K562 (cell line): ENCODE measurements at regions not wholly inside any gene's neighbourhood (a gene's known extent, or its start where the extent isn't known, plus 50 kb on each side); places are given as distances from the start of the nearest gene placed in this dataset.

Experiments
- ARNT ChIP-seq, 2 experiments: fragments of 450-650 bp; IDR thresholded peaks; 2 replicates each; pipeline ENCODE4 v1.6.1; 2016; ENCODE audit warnings: mild to moderate bottlenecking in 1 of 2
- ATF6 ChIP-seq: sonication (generic); formaldehyde crosslinking; IDR thresholded peaks from 2 replicates; pipeline ENCODE4 v1.4.0; 2020; ENCODE audit warnings: mild to moderate bottlenecking, missing genetic modification reagents
- FOS ChIP-seq: IDR thresholded peaks from 3 replicates; pipeline ENCODE4 v1.6.1; 2011; ENCODE audit not compliant: insufficient read length; ENCODE audit errors: extremely low read depth
- NRF1 ChIP-seq, 2 experiments: fragments of 450-650 bp; IDR thresholded peaks in 1 of 2; conservative IDR thresholded peaks in 1 of 2; 2 replicates each; pipeline ENCODE4 v1.6.1; 2014; ENCODE audit warnings: mild to moderate bottlenecking in 2 of 2
- POLR2AphosphoS5 ChIP-seq: IDR thresholded peaks from 2 replicates; pipeline ENCODE4 v1.6.1; 2011; ENCODE audit warnings: mild to moderate bottlenecking, low read depth, low read length, moderate library complexity; ENCODE audit not compliant: control insufficient read depth, insufficient read depth
- TCF7L2 ChIP-seq: fragments of 150-350 bp; IDR thresholded peaks from 2 replicates; pipeline ENCODE4 v1.6.1; 2016; ENCODE audit warnings: low read depth, mild to moderate bottlenecking, low read length, moderate library complexity
- TGIF2 ChIP-seq: sonication (generic); formaldehyde crosslinking; IDR thresholded peaks from 2 replicates; pipeline ENCODE4 v1.8.1; 2022; ENCODE audit warnings: mild to moderate bottlenecking, missing genetic modification reagents, moderate library complexity
- TSHZ1 ChIP-seq: fragments of 250-450 bp; sonication (Bioruptor Pico); IDR thresholded peaks from 2 replicates; pipeline ENCODE4 v1.4.0; 2020; ENCODE audit warnings: mild to moderate bottlenecking, moderate library complexity
- ZC3H11A ChIP-seq: IDR thresholded peaks from 2 replicates; pipeline ENCODE4 v1.6.1; 2012; ENCODE audit warnings: low read depth, low read length, improper control_type of control experiment
- ZFP36 ChIP-seq: fragments of 150-350 bp; IDR thresholded peaks from 2 replicates; pipeline ENCODE4 v1.6.1; 2018; ENCODE audit warnings: low read length, low read depth; ENCODE audit not compliant: partially characterized antibody
- ZNF232 ChIP-seq: sonication (generic); formaldehyde crosslinking; IDR thresholded peaks from 2 replicates; pipeline ENCODE4 v1.8.0; 2022; ENCODE audit warnings: mild to moderate bottlenecking, missing genetic modification reagents
- ZNF79 ChIP-seq: fragments of 250-450 bp; sonication (Bioruptor Pico); IDR thresholded peaks from 2 replicates; pipeline ENCODE4 v1.4.0; 2020; ENCODE audit warnings: low read depth, mild to moderate bottlenecking, moderate library complexity
- TF ChIP-seq, protein P1 (sequence below), 3 experiments: IDR thresholded peaks in 2 of 3; conservative IDR thresholded peaks in 1 of 3; 2 replicates each; pipeline ENCODE4 v1.5.1; 2011 to 2012; ENCODE audit warnings: low read length in 3 of 3, mild to moderate bottlenecking in 3 of 3, control low read depth in 2 of 3, improper control_type of control experiment in 1 of 3, inconsistent platforms in 1 of 3, low read depth in 1 of 3, mixed read lengths in 1 of 3, moderate library complexity in 1 of 3; ENCODE audit not compliant: insufficient read depth in 2 of 3
- TF ChIP-seq, protein P2 (sequence below), 2 experiments: fragments of 450-650 bp in 1 of 2; IDR thresholded peaks; 2 replicates each; pipeline ENCODE4 v1.6.1; 2011 to 2017; ENCODE audit warnings: low read depth in 2 of 2, antibody characterized with exemption in 1 of 2, borderline replicate concordance in 1 of 2, low read length in 1 of 2, mild to moderate bottlenecking in 1 of 2, mixed read lengths in 1 of 2; ENCODE audit not compliant: control insufficient read depth in 1 of 2

- TF ChIP-seq, protein P1, sequence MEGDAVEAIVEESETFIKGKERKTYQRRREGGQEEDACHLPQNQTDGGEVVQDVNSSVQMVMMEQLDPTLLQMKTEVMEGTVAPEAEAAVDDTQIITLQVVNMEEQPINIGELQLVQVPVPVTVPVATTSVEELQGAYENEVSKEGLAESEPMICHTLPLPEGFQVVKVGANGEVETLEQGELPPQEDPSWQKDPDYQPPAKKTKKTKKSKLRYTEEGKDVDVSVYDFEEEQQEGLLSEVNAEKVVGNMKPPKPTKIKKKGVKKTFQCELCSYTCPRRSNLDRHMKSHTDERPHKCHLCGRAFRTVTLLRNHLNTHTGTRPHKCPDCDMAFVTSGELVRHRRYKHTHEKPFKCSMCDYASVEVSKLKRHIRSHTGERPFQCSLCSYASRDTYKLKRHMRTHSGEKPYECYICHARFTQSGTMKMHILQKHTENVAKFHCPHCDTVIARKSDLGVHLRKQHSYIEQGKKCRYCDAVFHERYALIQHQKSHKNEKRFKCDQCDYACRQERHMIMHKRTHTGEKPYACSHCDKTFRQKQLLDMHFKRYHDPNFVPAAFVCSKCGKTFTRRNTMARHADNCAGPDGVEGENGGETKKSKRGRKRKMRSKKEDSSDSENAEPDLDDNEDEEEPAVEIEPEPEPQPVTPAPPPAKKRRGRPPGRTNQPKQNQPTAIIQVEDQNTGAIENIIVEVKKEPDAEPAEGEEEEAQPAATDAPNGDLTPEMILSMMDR (IDR thresholded peaks at IDR 0.05 in 2 of 3, conservative IDR thresholded peaks at IDR 0.05 in 1 of 3; ENCODE audit: insufficient read depth in 2 of 3, low read depth in 1 of 3, low read length in 3 of 3) = no peak
- no peak for TF ChIP-seq NRF1 (conservative IDR thresholded peaks at IDR 0.05 in 1 of 2, IDR thresholded peaks at IDR 0.05 in 1 of 2)
- TF ChIP-seq TGIF2 (CRISPR knock-in tag) = no peak
- TF ChIP-seq, protein P2, sequence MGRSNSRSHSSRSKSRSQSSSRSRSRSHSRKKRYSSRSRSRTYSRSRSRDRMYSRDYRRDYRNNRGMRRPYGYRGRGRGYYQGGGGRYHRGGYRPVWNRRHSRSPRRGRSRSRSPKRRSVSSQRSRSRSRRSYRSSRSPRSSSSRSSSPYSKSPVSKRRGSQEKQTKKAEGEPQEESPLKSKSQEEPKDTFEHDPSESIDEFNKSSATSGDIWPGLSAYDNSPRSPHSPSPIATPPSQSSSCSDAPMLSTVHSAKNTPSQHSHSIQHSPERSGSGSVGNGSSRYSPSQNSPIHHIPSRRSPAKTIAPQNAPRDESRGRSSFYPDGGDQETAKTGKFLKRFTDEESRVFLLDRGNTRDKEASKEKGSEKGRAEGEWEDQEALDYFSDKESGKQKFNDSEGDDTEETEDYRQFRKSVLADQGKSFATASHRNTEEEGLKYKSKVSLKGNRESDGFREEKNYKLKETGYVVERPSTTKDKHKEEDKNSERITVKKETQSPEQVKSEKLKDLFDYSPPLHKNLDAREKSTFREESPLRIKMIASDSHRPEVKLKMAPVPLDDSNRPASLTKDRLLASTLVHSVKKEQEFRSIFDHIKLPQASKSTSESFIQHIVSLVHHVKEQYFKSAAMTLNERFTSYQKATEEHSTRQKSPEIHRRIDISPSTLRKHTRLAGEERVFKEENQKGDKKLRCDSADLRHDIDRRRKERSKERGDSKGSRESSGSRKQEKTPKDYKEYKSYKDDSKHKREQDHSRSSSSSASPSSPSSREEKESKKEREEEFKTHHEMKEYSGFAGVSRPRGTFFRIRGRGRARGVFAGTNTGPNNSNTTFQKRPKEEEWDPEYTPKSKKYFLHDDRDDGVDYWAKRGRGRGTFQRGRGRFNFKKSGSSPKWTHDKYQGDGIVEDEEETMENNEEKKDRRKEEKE (IDR thresholded peaks at IDR 0.05; ENCODE audit: borderline replicate concordance in 1 of 2, control insufficient read depth in 1 of 2, low read depth in 2 of 2, low read length in 1 of 2) = no peak
- no peak for TF ChIP-seq ZFP36
- TF ChIP-seq ZNF79 (CRISPR knock-in tag) = no peak
- TF ChIP-seq ZC3H11A = no peak
- no peak for TF ChIP-seq ZNF232 (CRISPR knock-in tag)
- TF ChIP-seq ATF6 (CRISPR knock-in tag) = no peak
- no peak for TF ChIP-seq TSHZ1
- TF ChIP-seq ARNT (IDR thresholded peaks at IDR 0.05) = no peak
- no peak for TF ChIP-seq TCF7L2
- TF ChIP-seq FOS = no peak
- no peak for TF ChIP-seq POLR2AphosphoS5
Observed at GRCh38 chr16:20166531-20167235, 93.0 kb upstream of the GPR139 start.
